HG03469 (cell line): ENCODE measurements at regions not wholly inside any gene's neighbourhood (a gene's known extent, or its start where the extent isn't known, plus 50 kb on each side); places are given as distances from the start of the nearest gene placed in this dataset.
A peak's percentile ranks its signal among the peaks of the same experiment; 100 is the strongest.
"Not testable (repeated sequence)": the region's sequence is repeated elsewhere in the genome, so short reads cannot be mapped to it uniquely, and the experiment has no call there.

Source experiments
- ATAC-seq: cut with Tn5 transposase; IDR thresholded peaks from one replicate; pipeline ENCODE4 v1.9.1; 2021; ENCODE audit warnings: mild to moderate bottlenecking, moderate library complexity, moderate number of reproducible peaks; ENCODE audit not compliant: unreplicated experiment

- no peak for ATAC-seq
Observed at GRCh38 chr3:87507753-87508152, 231.4 kb upstream of the POU1F1 start.

DNA sequence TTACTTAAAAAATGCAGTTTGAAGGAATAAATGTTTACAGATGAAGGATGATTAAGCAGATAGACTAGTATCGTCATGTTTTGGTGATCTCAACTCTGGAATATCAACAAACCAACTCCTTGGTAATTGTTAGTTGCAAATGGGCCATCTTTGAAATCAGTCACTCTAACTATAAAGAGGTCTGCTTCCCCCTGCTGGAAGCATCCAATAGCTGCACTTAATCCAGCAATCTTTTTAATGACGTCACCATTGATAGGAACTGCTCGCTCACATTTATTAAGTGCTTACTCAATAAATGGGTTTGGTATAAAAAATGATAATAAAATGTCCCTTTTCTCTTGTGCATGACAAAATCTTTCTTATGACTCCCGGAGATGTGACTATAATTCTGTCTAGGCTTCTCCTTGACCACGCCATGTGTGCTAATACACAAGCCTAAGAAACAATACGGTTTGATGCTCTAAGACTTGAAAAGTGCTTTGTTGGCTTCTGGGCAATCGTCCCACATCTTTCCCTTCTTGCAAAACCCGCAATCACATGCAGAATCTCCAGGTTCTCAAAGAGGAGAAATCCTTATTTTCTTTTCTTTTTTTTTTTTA is 227.6 kb upstream of the POU1F1 start:
- peak; percentile 93 for ATAC-seq

DNA sequence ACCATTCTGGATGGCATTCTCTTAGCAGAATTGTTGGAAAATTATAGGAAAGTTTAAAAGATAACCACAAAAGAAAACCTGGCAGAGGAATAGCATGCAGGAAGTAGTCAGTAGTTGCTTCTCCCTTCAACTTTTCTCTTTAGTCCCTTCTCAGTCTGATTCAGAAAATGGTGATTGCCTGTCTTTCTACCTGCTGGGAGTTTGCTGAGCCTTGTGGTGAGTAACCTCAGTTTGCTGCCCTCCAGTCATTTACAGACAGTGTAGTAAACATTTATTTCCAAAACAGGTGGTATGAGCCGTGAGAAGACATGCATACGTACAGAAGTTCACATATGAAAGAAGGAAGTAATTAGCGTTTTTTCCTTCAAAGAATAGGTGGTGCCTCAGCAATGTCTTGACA is 224.7 kb upstream of the POU1F1 start:
- no peak for ATAC-seq

GRCh38 chr3:87498358-87499080 is 222.1 kb upstream of the POU1F1 start:
- no peak for ATAC-seq

DNA sequence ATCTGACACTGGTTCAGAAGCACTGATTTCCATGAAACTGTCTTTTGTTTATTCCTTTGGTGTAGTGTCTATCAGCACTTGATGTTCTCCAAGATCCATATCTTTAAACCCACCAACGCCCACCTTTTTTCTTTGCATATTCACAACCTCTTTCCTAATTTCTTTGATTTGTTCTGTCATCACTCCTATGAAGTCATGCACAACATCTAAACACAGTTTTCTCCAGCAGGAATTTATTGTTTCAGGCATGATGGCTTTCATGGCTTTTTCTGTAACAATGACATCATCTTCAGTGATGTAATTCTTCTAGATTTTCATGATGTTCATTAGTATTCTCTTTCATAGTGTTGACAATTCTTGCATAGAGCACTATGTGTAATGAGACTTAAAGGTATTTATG is 219.6 kb upstream of the POU1F1 start:
- no peak for ATAC-seq

- no peak for ATAC-seq
Observed at GRCh38 chr3:87494264-87494663, 217.9 kb upstream of the POU1F1 start.

- no peak for ATAC-seq
Observed at GRCh38 chr3:87491843-87492242, 215.5 kb upstream of the POU1F1 start.

DNA sequence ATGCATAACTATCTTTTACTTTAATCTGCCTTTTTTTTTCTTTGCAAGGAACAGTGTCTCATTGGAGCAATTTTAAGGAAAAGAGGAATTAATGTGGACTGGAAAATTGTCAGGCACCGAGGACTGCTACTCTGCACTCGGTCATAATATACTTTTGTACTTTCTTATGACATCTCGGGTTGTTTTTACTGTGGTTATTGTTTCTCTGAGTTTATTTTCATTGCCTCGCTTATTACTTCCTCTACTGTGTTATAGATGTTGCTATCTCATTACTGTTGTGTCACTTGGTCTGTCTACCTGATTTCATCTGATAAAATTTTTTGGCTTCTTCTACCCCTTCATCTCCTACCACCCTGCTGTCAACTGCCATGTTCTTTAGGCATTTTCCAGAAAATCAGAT is 213.5 kb upstream of the POU1F1 start:
- no peak for ATAC-seq

GRCh38 chr3:87488765-87489164 is 212.4 kb upstream of the POU1F1 start:
- ATAC-seq: no peak

DNA sequence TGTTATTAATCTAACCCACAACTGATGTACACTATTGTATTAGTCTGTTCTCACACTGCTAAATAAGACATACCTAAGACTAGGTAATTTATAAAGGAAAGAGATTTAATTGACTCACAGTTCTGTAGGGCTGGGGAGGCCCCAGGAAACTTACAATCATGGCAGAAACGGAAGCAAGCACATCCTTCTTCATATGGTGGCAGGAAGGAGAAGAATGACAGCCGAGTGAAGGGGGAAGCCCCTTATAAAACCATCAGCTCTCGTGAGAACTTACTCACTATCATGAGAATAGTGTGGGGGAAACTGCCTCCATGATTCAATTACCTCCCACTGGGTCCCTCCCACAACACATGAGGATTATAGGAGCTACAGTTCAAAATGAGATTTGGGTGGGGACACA is 210.3 kb upstream of the POU1F1 start:
- ATAC-seq: not testable (repeated sequence)

GRCh38 chr3:87486115-87486514 is 209.7 kb upstream of the POU1F1 start:
- ATAC-seq: no peak

- ATAC-seq: no peak
Observed at GRCh38 chr3:87478716-87479115, 202.3 kb upstream of the POU1F1 start.

- ATAC-seq: no peak
Observed at GRCh38 chr3:87473944-87474343, 197.6 kb upstream of the POU1F1 start.

- no peak for ATAC-seq
Observed at GRCh38 chr3:87468938-87469337, 192.6 kb upstream of the POU1F1 start.

GRCh38 chr3:87468235-87468634 is 191.9 kb upstream of the POU1F1 start:
- no peak for ATAC-seq

DNA sequence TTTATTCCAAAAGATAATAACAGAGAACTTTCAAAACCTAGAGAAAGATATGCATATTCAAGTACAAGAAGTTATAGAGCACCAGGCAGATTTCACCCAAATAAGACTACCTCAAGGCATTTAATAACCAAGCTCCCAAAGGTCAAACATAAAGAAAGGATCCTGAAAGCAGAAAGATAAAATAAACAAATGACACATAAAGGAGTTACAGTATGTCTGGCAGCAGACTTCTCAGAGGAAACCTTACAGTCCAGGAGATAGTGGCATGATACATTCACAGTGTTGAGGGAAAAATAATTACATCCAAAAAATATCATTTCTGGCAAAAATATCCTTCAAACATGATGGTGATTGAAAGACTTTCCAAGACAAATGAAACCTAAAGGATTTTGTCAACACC is 185.8 kb upstream of the POU1F1 start:
- ATAC-seq: no peak

- ATAC-seq: no peak
Observed at GRCh38 chr3:87461443-87461842, 185.1 kb upstream of the POU1F1 start.

- ATAC-seq: no peak
Observed at GRCh38 chr3:87461036-87461435, 184.7 kb upstream of the POU1F1 start.

DNA sequence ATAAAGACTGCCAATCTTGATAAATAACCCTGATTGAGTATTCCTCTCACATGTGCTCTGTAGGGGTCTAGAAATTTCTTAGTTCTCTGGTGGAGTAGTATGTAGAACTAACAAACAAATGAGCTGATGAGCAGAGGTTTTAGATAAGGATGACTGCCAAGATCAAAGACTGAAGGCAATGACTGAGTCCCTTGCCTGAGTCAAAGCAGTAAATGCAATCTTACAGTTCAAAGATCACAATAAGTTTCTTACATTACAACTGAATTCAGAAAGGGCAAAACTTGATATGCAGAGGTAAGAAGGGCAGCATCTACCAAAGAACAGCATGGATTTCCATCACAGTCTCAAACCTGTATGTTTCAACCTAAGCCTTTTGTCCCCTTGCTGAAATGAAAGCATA is 172.2 kb upstream of the POU1F1 start:
- no peak for ATAC-seq

DNA sequence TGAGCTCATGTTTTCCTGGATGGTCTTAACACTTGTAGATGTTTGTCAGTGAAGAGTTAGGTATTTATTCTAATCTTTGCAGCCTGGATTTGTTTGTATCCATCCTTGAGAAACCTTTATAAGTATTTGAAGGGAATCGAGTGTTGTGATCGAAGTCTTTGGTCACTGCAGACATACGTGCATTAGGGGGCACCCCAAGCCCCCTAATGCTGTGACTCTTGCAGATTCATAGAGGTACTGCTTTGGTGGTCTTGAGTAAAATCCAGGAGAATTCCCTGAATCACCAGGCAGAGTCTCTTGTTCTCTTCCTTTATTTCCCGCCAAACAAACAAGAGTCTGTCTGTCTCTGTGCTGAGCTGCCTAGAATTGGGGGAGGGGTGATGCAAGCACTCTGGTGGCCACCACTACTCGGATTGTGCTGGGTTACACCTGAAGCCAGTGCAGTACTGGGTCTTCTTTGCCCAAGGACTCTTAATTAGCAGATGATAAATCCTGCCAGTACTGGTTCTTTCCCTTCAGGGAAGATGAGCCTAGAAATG is 170.5 kb upstream of the POU1F1 start:
- ATAC-seq: no peak

GRCh38 chr3:87442470-87442869 is 166.1 kb upstream of the POU1F1 start:
- ATAC-seq: no peak

GRCh38 chr3:87437765-87438164 is 161.4 kb upstream of the POU1F1 start:
- no peak for ATAC-seq
